Epidermal melanocyte (primary cell): ENCODE measurements at regions not wholly inside any gene's neighbourhood (a gene's known extent, or its start where the extent isn't known, plus 50 kb on each side); places are given as distances from the start of the nearest gene placed in this dataset.

ENCODE experiments used
- DNase-seq: peaks from one replicate; pipeline ENCODE4 v3.0.0; 2011; ENCODE audit warnings: low spot score; ENCODE audit not compliant: insufficient read length

DNA sequence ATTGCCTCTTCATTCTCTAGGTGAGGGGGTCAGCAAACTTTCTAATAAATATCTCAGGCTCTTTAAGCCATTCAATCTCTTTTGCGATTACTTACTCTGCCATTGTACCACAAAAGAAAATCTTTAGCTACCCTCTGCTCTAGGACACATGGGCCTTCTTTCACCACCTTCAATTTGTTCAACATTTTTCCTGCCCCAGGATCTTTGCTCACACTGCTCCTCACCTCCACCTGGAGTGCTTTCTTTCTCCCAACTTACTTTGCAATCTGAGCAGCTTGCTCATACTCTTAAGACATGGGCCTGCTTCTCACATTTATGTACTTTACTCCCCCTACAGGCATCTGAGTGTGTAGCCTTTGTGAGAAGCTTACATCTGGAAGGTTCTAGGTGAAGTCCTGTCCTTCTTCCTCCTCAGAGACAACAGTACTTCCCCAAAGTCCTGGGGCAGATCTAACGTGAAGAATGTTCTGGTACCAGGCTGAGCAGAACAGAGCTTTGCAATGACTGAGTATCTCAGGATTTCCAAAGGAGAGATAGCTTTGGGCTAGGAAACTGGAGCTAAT lies 55.0 kb upstream of the PRDM5 start:
- peak; percentile 43 for DNase-seq

DNA sequence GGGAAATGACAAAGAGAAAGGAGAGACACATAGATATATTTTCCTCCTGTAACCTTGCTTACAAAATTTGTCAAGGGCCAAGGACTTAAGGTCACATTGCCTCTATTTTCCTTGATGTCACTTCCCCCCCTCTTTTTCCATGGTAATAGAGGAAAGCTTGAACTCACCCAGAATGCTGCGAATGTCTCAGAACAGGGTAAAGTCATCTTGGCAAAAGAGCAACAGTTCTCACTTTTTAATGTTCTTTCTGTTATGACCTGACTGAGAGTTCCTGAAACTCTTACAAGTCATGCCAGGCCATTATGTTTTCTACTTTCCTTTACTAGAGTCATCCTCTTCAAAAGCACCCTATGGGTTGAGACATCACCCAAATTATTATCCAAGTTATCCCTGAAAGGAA lies 50.7 kb upstream of the PRDM5 start:
- DNase-seq = no peak
